A673 (cell line): ENCODE measurements at regions not wholly inside any gene's neighbourhood (a gene's known extent, or its start where the extent isn't known, plus 50 kb on each side); places are given as distances from the start of the nearest gene placed in this dataset.

ENCODE experiments used
- BruUV-seq: library from RNA; stranded (reverse); fragments of 400-500 nt; replicated peaks from 2 replicates; lab custom pipeline; 2021; lab: Mats Ljungman, UMichigan
- CTCF ChIA-PET: fragments of 300-600 bp; sonication (Branson Sonifier 250); formaldehyde crosslinking; loops from one replicate; lab custom pipeline; 2022; ENCODE audit warnings: antibody characterized with exemption; lab: Charles Lee
- POLR2A ChIA-PET: fragments of 300-600 bp; sonication (Branson Sonifier 250); formaldehyde crosslinking; loops from one replicate; lab custom pipeline; 2022; ENCODE audit warnings: antibody characterized with exemption; ENCODE audit not compliant: low non-redundant PET; lab: Charles Lee
- DNase-seq: peaks from one replicate; pipeline ENCODE4 v3.0.0-alpha.2; 2015; ENCODE audit warnings: low spot score
- H3K27ac ChIP-seq: fragments of 200-600 bp; sonication (generic); 2 replicates; pipeline ENCODE4 v1.5.1; 2016; ENCODE audit warnings: mixed run types, low read depth, mild to moderate bottlenecking, mixed read lengths, antibody characterized with exemption, low read length; ENCODE audit not compliant: poor library complexity, severe bottlenecking
- H3K27me3 ChIP-seq: fragments of 200-600 bp; sonication (generic); replicated peaks from 2 replicates; pipeline ENCODE4 v1.6.1; 2017; ENCODE audit warnings: mixed run types, low read depth, mild to moderate bottlenecking, mixed read lengths, antibody characterized with exemption, low read length; ENCODE audit not compliant: insufficient read depth, poor library complexity
- H3K36me3 ChIP-seq: fragments of 200-600 bp; sonication (generic); 2 replicates; pipeline ENCODE4 v1.6.1; 2016; ENCODE audit warnings: mixed run types, mild to moderate bottlenecking, mixed read lengths, antibody characterized with exemption, low read length; ENCODE audit not compliant: insufficient read depth, poor library complexity, severe bottlenecking
- H3K4me1 ChIP-seq: fragments of 200-600 bp; sonication (generic); 2 replicates; pipeline ENCODE4 v1.6.1; 2017; ENCODE audit warnings: mixed run types, mild to moderate bottlenecking, mixed read lengths, antibody characterized with exemption, low read length; ENCODE audit not compliant: insufficient read depth, poor library complexity, severe bottlenecking
- H3K4me3 ChIP-seq: fragments of 200-600 bp; sonication (generic); 2 replicates; pipeline ENCODE4 v1.5.1; 2016; ENCODE audit warnings: low read depth, mixed run types, mild to moderate bottlenecking, mixed read lengths, low read length; ENCODE audit not compliant: poor library complexity, severe bottlenecking
- H3K9me3 ChIP-seq: fragments of 200-600 bp; sonication (generic); 2 replicates; pipeline ENCODE4 v1.6.1; 2016; ENCODE audit warnings: mixed run types, low read depth, mild to moderate bottlenecking, mixed read lengths, antibody characterized with exemption, low read length; ENCODE audit not compliant: poor library complexity, severe bottlenecking
- EZH2 ChIP-seq: fragments of 200-600 bp; sonication (generic); IDR thresholded peaks from 2 replicates; pipeline ENCODE4 v1.6.1; 2017; ENCODE audit warnings: borderline replicate concordance, low read depth, mild to moderate bottlenecking, mixed read lengths, antibody characterized with exemption, low read length; ENCODE audit not compliant: poor library complexity, severe bottlenecking
- intact Hi-C: fragments of 100-400 bp; cut with micrococcal nuclease; formaldehyde crosslinking; loops from one replicate; pipeline ENCODE4 v1.10.0; 2022; ENCODE audit not compliant: unreplicated experiment
- TF ChIP-seq, protein P1 (sequence below): fragments of 300-800, 200-600 bp; sonication (generic); conservative IDR thresholded peaks from 2 replicates; pipeline ENCODE4 v1.5.1; 2017; ENCODE audit warnings: low read depth, mild to moderate bottlenecking, antibody characterized with exemption, low read length, moderate library complexity, mixed read lengths

GRCh38 chr4:112994732-112995464 is 54.6 kb upstream of the ANK2 start:
- H3K36me3 ChIP-seq = no peaks in the 10 kb centered on the region
- no peak for DNase-seq
- no TSS peak for BruUV-seq
- CTCF ChIA-PET = no interaction called here
- H3K4me3 ChIP-seq = no peak overlapping the region
- H3K4me1 ChIP-seq = peaks cover 14% of the 10 kb centered on the region
- no peak for TF ChIP-seq EZH2
- TF ChIP-seq, protein P1, sequence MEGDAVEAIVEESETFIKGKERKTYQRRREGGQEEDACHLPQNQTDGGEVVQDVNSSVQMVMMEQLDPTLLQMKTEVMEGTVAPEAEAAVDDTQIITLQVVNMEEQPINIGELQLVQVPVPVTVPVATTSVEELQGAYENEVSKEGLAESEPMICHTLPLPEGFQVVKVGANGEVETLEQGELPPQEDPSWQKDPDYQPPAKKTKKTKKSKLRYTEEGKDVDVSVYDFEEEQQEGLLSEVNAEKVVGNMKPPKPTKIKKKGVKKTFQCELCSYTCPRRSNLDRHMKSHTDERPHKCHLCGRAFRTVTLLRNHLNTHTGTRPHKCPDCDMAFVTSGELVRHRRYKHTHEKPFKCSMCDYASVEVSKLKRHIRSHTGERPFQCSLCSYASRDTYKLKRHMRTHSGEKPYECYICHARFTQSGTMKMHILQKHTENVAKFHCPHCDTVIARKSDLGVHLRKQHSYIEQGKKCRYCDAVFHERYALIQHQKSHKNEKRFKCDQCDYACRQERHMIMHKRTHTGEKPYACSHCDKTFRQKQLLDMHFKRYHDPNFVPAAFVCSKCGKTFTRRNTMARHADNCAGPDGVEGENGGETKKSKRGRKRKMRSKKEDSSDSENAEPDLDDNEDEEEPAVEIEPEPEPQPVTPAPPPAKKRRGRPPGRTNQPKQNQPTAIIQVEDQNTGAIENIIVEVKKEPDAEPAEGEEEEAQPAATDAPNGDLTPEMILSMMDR = no peak
- no peaks in the 10 kb centered on the region for H3K27me3 ChIP-seq
- H3K9me3 ChIP-seq = no peaks in the 10 kb centered on the region
- no peak overlapping the region for H3K27ac ChIP-seq
- POLR2A ChIA-PET = no interaction called here
- intact Hi-C loops = no loop called here
